Tibial artery (tissue), 4 donors: ENCODE measurements at regions not wholly inside any gene's neighbourhood (a gene's known extent, or its start where the extent isn't known, plus 50 kb on each side); places are given as distances from the start of the nearest gene placed in this dataset.

ENCODE experiments used
- DNase-seq, 2 donors: peaks; one replicate each; pipeline ENCODE4 v3.0.0-alpha.2; 2019
- H3K27ac ChIP-seq, 2 donors: fragments of 200-600 bp; sonication (generic) in 1 of 2; 1 replicate in 1 of 2; 2 replicates in 1 of 2; pipeline ENCODE4 v1.5.1; 2018 to 2019; ENCODE audit warnings: mild to moderate bottlenecking in 1 of 2
- H3K27me3 ChIP-seq, 2 donors: fragments of 200-600 bp; sonication (generic) in 1 of 2; one replicate each; pipeline versions ENCODE4 v1.5.1 to v1.6.0; 2016 to 2019
- H3K36me3 ChIP-seq, 3 donors: fragments of 200-600 bp; sonication (generic) in 2 of 3; one replicate each; pipeline ENCODE4 v1.5.1; 2016 to 2019; ENCODE audit warnings: mild to moderate bottlenecking in 2 of 3
- H3K4me1 ChIP-seq, 4 donors: fragments of 200-600 bp; sonication (generic) in 2 of 4; 1 replicate in 3 of 4; 2 replicates in 1 of 4; pipeline ENCODE4 v1.5.1; 2016 to 2019
- H3K4me3 ChIP-seq, 2 donors: fragments of 200-600 bp; sonication (generic) in 1 of 2; 1 replicate in 1 of 2; 2 replicates in 1 of 2; pipeline ENCODE4 v1.5.1; 2018 to 2019; ENCODE audit warnings: mild to moderate bottlenecking in 2 of 2
- H3K9me3 ChIP-seq, 3 donors: fragments of 200-600 bp; sonication (generic) in 1 of 3; one replicate each; pipeline ENCODE4 v1.5.1; 2016 to 2019
- intact Hi-C: fragments of 100-400 bp; cut with DNase I; formaldehyde crosslinking; loops from one replicate; pipeline ENCODE4 v1.15.0; 2023; ENCODE audit warnings: low total_unique reads
- TF ChIP-seq, protein P1 (sequence below), 2 experiments: fragments of 200-600 bp in 1 of 2; fragments of 450-650 bp in 1 of 2; IDR thresholded peaks; one replicate each; pipeline ENCODE4 v1.5.1; 2017 to 2019; ENCODE audit warnings: antibody characterized with exemption in 2 of 2, mild to moderate bottlenecking in 1 of 2, moderate library complexity in 1 of 2

- intact Hi-C loops, result no loop called here
Measured at GRCh38 chr19:27773318-27774094, 1439.4 kb downstream of the UQCRFS1 start.

DNA sequence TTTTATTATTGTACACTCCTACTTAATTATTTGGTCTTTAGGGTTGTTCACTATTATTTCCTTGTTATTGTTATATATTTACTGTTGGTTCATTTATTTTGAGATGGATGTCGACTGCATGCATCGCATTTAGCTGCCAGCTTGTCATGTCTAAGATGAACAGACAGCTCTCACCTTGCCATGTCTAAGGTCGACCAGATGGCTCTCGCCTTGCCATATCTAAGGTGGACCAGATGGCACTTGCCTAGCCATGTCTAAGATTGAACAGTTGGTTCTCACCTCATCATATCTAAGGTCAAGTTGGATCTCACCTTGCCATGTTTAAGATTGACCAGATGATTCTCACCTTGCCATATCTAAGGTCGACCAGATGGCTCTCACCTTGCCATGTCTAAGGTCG, 1440.9 kb downstream of the UQCRFS1 start:
- DNase-seq, result no peak
- intact Hi-C loops, result no loop called here
- peaks cover 5 to 88% (median 58%) of the 10 kb centered on the region in 3 donors for H3K9me3 ChIP-seq
- H3K4me3 ChIP-seq, result no peak overlapping the region
- peaks cover 0 to 54% (median 43%) of the 10 kb centered on the region in 3 donors for H3K36me3 ChIP-seq
- no peak overlapping the region for H3K27ac ChIP-seq
- TF ChIP-seq, protein P1, sequence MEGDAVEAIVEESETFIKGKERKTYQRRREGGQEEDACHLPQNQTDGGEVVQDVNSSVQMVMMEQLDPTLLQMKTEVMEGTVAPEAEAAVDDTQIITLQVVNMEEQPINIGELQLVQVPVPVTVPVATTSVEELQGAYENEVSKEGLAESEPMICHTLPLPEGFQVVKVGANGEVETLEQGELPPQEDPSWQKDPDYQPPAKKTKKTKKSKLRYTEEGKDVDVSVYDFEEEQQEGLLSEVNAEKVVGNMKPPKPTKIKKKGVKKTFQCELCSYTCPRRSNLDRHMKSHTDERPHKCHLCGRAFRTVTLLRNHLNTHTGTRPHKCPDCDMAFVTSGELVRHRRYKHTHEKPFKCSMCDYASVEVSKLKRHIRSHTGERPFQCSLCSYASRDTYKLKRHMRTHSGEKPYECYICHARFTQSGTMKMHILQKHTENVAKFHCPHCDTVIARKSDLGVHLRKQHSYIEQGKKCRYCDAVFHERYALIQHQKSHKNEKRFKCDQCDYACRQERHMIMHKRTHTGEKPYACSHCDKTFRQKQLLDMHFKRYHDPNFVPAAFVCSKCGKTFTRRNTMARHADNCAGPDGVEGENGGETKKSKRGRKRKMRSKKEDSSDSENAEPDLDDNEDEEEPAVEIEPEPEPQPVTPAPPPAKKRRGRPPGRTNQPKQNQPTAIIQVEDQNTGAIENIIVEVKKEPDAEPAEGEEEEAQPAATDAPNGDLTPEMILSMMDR (IDR thresholded peaks at IDR 0.05), result no peak
- no peaks in the 10 kb centered on the region for H3K27me3 ChIP-seq
- H3K4me1 ChIP-seq, result no peaks in the 10 kb centered on the region

More at GRCh38 chr19:27773318-27774094, 1439.4 kb downstream of the UQCRFS1 start:
- H3K9me3 ChIP-seq, result peaks cover 4 to 85% (median 44%) of the 10 kb centered on the region in 3 donors
- TF ChIP-seq, protein P1 (IDR thresholded peaks at IDR 0.05), result no peak
- no peaks in the 10 kb centered on the region for H3K4me1 ChIP-seq
- peaks cover 0 to 69% (median 57%) of the 10 kb centered on the region in 3 donors for H3K36me3 ChIP-seq
- no peak overlapping the region for H3K4me3 ChIP-seq
- H3K27me3 ChIP-seq, result no peaks in the 10 kb centered on the region
- no peak for DNase-seq
- no peak overlapping the region for H3K27ac ChIP-seq

GRCh38 chr19:27770095-27770494, 1442.9 kb downstream of the UQCRFS1 start:
- DNase-seq, result no peak
- Histone ChIP-seq H3K36me3 (peaks cover 0 to 35% (median 29%) of the 10 kb centered on the region in 3 donors), H3K27ac (no peak overlapping the region), H3K4me1 (no peaks in the 10 kb centered on the region), H3K4me3 (no peak overlapping the region), H3K9me3 (peaks cover 8 to 87% (median 78%) of the 10 kb centered on the region in 3 donors), H3K27me3 (no peaks in the 10 kb centered on the region)
- TF ChIP-seq, protein P1 (IDR thresholded peaks at IDR 0.05), result no peak
- intact Hi-C loops, result no loop called here

DNA sequence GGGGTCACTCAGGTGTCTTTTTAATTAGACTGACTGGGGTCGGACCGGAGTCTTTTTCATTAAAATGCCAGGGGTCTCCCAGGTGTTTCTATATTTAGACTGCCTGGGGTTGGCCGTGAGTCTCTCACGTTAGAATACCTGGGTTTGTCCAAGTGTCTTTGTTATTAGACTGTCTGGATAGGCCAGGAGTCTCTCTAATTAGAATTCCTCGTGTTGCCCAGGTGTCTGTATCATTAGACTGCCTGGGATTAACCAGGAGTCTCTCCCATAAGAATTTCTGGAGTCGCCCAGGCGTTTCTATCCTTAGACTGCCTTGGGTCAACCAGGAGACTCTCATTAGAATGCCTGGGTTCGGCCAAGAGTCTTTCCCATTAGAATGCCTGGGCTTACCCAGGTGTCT, 1445.7 kb downstream of the UQCRFS1 start:
- Histone ChIP-seq H3K4me1 (no peaks in the 10 kb centered on the region), H3K4me3 (no peak overlapping the region), H3K36me3 (peaks cover 0 to 14% (median 7%) of the 10 kb centered on the region in 3 donors), H3K27ac (no peak overlapping the region), H3K27me3 (no peaks in the 10 kb centered on the region), H3K9me3 (peaks cover 11 to 92% (median 89%) of the 10 kb centered on the region in 3 donors)
- TF ChIP-seq, protein P1 (IDR thresholded peaks at IDR 0.05), result no peak
- intact Hi-C loops, result no loop called here
- no peak for DNase-seq

DNA sequence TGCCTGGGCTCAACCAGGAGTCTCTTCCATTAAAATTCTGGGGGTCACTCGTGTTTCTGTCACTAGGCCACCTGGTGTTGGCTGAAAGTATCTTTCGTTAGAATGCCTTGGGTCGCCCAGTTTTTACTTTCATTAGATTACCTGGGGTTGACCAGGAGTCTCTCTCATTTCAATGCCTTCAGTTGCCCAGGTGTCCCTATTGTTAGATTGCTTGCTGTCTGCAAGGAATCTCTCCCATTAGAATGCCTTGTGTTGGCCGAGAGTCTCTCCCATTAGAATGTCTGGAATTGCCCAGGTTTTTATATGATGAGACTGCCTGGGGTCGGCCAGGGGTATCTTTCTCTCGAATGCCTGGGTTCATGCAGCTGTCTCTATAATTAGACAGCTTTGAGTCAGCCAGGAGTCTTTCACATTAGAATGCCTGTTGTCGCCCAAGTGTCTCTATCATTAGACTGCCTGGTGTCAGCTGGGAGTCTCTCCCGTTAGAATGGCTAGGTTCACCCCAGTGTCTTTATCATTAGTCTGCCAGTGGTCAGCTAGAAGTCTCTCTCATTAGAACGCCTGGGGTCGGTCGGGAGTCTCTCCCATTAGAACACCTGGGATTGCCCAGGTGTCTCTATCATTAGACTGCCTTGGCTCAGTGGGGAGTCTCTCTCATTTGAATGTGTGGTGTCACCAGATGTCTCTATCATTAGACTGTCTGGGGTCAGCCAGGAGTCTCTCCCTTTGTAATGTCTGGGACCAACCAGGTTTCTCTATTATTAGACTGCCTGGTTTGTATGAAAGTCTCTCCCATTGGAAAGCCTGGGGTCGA, 1446.8 kb downstream of the UQCRFS1 start:
- peaks cover 13 to 96% (median 89%) of the 10 kb centered on the region in 3 donors for H3K9me3 ChIP-seq
- H3K36me3 ChIP-seq, result peaks cover 0 to 12% (median 7%) of the 10 kb centered on the region in 3 donors
- H3K4me1 ChIP-seq, result no peaks in the 10 kb centered on the region
- TF ChIP-seq, protein P1 (IDR thresholded peaks at IDR 0.05), result no peak
- intact Hi-C loops, result no loop called here
- H3K4me3 ChIP-seq, result no peak overlapping the region
- H3K27ac ChIP-seq, result no peak overlapping the region
- DNase-seq, result no peak
- H3K27me3 ChIP-seq, result no peaks in the 10 kb centered on the region
